Islet precursor cell (in vitro differentiated cells): ENCODE measurements at regions not wholly inside any gene's neighbourhood (a gene's known extent, or its start where the extent isn't known, plus 50 kb on each side); places are given as distances from the start of the nearest gene placed in this dataset.

Experiments
- DNase-seq: peaks from one replicate; pipeline ENCODE4 v3.0.0-alpha.2; 2018

DNA sequence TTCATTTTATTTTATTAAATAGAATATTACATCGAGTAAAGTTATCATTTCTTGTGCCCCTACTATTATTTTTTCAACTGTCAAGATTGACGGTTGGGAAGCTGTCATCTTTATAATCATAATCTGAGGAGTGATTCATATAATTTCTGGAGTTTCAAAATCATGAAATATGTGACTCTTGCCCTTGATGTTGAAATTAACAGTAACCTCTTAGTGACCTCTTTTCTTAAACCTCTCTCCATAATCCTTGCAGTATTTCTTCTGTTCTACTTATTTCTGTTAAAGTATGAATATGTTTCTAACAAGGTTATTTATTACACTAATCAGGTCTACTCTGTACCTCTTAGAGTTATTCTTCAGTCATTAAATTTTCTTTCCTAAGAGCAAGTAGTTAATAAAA is 663.8 kb downstream of the LIG4 start:
- no peak for DNase-seq

DNA sequence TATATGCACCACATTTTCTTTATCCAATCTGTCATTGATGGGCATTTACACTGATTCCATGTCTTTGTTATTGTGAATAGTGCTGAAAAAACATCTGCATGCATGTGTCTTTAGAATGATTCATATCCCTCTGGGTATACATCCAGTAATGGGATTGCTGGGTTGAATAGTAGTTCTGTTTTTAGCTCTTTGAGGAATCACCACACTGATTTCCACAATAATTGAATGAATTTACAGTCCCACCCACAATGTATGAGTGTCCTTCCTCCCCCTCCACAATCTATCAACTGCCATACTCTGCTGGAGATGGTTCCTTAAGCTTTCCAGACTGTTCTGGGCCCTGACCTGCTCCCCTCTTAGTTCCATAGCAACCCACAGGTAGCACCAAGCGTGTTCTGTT is 667.0 kb downstream of the LIG4 start:
- DNase-seq = no peak

DNA sequence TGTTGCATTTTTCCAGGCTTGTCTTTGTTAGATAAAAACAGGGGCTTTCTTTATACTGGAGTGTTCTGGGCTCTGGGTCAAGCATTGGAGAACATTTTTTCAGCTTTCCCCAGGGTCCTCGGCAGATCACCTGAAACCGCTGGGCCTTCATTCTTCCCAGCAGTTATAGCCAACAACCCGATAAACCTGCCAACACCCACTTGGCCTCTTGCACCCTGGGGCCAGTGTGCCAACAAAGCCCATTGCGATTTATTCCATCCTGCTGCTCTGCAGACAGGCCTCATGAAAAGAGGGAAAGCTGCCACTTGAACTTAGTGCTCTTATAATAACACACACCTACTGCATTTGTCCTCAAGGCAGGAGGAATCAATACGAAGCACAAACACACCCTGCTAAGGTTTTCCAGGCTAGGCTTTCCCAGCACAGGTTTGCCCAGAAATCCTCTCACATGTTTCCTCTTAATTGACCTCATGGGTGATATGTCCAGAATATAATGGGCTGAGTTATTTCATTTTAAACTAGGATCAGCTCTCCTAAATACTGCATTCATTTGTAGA is 669.3 kb downstream of the LIG4 start:
- no peak for DNase-seq

DNA sequence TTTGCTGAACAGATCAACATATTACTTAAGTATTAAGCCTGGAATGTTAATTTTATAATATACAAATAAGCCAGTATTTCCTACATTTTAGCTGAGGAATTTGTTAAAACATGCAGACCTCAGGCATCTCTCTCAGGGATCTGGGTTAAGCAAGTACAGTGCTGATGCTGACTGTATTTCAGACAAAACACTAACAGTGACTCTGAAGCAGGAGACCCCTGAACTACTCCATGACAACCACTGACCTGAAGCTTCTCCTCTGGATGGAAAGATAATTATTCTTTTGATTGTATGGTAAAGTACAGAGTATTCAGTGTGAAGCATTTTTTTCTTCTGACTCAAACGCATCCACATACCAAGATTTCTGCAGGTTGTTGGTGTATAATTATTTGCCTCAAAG is 680.8 kb downstream of the LIG4 start:
- DNase-seq = no peak

DNA sequence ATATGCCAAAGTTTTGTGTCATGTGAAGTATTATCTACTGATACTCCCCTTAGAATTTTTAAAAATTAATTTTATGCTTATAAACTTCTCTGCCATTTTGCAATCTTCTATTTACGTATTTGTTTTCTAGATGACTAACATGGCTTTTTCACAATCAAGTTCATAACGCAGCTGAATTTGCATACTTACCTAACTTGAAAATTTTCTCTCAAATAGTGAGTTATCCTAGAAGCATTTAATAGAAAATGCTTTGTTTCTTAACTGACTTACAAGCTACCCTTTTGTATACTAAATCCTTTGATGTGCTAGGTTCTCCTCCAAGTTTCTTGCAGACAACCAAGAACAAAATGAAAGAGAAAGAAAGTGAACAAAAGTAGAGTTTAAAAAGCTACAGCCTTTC is 683.5 kb downstream of the LIG4 start:
- DNase-seq = no peak

DNA sequence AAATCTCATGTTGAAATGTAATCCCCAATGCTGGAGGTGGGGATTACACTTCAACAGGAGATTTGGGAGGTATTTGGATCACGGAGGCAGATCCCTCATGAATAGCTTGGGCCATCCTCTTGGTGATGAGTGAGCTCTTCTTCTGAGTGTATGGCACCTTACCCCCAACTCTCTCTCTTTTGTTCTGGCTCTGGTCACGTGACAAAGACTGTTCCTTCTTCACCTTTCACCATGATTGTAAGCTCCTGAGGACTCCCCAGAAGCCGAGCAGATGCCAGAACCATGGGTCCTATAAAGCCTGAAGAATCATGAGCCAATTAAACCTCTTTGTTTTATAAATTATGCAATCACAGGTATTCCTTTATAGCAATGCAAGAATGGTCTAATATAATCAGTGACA is 684.2 kb downstream of the LIG4 start:
- no peak for DNase-seq

DNA sequence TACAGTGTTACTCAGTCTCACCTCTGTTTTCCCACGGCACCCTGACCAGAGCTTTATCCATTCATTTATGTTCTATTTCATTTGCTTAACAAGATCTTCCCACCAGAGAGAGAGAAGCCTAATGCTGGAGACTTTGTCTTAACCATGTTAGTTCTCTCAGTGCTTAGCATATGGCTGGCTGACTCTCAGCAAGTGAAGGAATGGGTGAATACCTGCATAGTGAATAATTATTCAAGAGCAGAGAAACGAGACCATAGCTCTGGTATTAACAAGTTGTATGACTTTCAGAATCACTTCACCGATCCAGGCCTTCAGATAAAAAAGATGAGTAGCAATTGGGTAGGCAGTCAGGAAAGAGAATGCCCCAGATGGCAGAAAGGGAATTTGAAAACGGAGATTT is 686.3 kb downstream of the LIG4 start:
- DNase-seq = no peak

DNA sequence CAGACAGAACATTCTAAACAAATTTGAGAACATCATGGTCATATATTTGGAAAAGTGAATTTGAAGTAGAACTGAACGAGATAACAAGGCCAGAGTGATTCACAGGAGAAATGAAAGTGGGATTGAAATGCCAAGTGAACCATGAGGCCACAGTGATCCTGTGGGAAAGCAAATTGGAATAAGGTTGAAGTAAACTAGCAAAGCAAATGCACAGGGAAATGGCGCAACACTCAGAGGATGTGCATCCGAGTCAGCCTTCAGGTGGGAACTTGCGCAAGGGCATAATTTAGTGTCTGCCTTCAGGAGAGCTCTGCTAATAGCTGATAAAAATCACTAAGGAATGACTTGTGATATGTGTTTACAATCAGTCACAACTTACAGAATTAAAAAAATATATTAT is 696.6 kb downstream of the LIG4 start:
- DNase-seq = no peak

DNA sequence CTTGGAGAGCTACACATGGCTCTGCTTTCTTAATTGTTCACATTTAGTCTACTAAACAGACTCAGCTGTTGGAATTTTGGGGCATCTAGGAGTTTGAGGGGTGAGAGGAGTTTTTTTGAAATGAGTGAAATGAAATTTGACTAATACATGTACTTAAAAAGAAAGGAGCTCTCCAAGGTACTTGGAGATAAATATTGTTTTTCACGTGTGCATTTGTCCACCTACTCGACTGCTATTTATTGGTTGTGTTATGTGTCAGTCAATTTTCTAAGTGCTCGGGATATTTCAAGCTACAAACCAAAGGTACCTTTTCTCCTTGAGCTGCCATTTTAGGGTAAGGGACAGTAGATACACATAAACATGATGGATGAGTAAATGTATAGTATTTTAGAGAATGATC is 697.0 kb downstream of the LIG4 start:
- no peak for DNase-seq

DNA sequence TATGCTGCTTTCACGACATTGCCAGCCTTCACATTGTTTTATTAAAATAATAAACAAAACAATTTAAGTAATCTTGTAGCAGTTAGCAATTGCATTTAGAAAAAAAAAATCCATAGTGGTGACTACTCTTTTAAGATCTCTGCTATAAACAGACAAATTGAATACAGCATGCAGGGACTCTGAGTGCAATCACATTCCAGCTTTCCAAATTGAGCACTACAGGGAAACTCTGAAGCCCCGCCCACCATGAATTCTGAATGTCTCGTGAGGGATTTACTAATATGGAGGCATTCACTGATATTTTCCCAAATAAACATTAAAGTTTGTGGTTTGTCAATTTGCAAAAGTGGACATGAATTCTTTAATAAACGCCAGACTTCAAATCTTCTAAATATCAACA is 698.8 kb downstream of the LIG4 start:
- DNase-seq = no peak

DNA sequence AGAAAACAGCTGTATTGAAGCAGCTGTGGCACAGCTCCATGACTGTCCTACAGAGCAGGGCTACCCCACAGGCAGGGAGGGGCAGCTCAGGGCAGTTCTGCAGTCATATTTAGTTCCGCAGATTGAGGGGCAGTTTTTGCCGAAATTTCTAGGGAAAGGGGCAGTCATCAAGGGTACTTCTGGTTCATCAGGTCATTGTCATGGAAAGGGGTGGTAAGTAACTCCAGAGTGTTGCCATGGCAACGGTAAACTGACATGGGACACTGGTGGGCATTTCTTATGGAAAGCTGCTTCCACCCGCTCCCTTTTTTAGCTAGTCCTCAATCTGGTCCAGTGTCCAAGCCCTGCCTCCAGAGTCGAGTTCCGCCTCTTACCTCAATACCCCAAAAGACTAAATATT is 702.8 kb downstream of the LIG4 start:
- no peak for DNase-seq

DNA sequence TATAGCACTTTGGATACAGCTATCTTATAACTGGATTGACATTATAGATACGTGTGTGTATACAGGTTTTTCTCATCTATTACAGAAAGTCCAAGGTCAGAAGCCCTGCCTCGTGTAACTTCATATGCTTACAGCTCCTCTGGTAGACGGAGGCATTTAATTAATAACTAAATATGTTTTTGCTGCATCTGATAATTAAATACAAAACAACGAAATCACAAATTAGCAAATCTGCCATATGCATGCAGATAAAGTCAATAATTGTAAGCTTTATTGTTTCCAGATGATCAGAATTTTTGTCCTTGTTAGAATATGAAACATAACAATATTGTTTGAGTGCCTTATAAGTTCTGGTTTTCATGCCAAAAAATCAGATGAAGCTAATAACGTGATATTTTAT is 717.7 kb downstream of the LIG4 start:
- no peak for DNase-seq

DNA sequence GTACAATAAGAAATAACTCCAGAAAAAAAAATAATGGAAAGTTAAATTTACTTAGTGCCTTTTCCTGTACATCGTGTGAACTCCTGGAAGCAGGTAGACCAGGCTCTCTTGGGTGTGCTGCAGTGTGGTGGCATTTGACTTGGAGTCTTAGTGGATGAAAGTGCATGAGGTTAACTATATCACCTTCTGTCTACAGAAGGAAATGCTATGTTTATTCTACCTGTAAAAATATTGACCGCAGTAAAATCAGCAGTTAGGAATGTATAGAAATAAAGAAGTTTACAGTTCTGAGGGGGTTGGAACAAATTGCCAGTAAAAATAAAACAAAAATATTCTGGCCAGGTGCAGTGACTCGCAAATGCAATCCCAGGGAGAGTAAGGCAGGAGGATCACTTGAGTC is 722.1 kb downstream of the LIG4 start:
- DNase-seq = no peak

DNA sequence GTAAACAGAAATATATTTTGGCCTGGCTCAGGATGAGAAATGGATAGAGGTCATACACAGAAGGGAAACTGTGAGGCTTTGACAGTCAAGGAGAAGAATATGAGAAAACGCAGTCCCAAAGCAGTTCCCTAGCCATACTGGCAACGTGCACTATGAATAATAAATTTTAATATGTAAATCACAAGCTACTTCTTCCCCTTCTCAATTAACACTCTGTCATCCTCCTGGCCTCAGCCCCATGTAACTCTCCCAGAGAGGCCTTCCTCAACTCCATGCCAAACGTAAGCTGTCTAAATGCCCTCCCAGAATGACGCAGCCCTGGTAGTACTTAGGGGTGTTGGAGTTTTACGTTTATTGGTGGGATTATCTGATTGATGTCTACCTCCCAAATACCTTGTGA is 732.6 kb downstream of the LIG4 start:
- DNase-seq = no peak

DNA sequence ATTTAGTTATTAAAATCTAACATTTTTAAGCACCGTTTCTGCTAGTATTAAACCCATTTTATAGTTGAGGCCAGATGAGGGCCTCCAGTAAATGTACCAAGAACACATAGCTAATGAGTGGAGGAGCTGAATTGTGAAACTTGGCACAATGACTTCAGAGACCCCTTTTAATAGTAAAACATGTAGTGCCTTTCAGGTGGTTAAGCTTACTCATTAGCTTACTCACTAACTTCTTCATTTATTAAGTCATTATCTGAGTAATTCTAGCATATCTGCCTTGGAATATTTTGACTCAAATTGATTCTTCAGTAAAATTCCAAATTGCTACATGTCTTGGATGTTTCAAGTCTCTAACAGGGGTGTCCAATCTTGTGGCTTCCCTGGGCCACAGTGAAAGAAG is 735.2 kb downstream of the LIG4 start:
- DNase-seq = no peak

DNA sequence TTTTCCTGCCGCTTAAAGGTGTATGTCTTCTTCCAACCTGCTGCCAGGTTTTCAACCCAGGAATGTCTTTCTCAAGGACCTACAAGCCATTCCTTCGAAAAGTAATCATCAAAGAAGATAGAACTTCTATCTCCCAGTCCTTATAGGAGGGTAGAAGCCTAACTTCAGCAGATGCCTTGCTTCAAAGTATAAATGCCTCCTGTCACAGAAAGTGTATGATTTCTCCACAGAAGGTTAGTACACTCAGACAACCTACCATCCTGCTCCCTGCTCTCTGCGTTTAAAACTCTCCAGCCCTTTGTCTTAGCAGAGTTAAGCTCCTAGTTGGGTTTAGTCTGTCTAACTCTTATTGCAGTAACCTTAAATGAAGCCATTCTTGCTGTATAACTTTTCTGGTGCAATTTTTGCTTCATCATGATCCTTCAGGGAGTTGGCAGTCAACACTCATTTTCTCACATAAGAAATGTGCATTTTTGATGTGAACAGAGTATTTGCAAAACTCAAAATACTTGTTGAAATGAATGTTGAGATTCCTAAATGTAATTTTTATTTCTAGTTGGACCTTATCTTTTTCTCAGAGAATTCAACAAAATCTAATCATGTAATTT is 737.5 kb downstream of the LIG4 start:
- no peak for DNase-seq

DNA sequence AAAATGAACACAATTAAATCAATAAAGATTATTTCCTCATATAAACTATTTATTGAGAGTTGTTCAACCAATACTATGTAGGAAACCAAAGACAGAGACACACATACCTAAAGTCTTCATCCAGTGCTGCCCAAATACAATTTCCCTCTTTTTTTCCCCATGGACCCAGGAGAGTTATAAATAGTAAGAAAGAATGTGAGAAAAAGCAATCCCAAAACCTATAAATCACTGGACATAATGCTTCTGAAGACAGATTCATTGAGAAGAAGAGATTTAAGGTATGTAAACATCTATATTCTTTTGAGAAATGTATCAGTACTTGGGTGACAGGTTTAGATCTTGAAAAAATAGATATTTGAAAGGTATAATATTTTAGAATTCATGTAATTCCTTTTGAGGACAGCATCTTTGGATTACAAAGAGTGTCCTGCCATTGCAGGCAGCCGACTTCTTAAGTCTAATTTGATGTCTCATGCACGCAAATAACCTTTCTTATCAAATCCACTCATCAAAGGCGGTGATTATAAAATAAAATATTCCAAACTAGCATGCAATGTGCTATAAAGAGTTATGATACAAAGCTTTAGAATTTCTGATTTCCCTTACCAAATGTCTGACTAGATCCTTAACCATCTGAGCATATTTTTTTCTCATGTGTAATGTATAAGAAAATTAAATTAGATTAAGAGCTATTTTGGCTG is 739.4 kb downstream of the LIG4 start:
- no peak for DNase-seq

DNA sequence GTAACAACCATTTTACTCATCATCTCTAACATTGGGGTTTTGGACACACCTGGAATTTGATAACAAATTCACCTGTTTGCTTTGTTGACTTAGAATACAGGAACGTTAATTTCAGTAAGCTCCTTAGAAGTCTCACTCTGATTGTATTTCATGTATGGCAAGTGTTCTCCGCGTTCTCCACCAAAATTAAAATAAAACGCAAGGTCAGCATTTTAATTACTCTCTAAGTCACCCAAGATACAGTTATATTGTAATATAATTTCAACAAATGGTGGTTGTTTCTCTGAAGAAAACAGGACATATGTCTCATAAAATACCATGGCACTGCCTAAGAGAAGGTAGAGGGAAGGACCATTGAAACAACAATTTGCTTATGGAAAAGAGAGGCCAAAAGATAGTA is 742.1 kb downstream of the LIG4 start:
- no peak for DNase-seq

DNA sequence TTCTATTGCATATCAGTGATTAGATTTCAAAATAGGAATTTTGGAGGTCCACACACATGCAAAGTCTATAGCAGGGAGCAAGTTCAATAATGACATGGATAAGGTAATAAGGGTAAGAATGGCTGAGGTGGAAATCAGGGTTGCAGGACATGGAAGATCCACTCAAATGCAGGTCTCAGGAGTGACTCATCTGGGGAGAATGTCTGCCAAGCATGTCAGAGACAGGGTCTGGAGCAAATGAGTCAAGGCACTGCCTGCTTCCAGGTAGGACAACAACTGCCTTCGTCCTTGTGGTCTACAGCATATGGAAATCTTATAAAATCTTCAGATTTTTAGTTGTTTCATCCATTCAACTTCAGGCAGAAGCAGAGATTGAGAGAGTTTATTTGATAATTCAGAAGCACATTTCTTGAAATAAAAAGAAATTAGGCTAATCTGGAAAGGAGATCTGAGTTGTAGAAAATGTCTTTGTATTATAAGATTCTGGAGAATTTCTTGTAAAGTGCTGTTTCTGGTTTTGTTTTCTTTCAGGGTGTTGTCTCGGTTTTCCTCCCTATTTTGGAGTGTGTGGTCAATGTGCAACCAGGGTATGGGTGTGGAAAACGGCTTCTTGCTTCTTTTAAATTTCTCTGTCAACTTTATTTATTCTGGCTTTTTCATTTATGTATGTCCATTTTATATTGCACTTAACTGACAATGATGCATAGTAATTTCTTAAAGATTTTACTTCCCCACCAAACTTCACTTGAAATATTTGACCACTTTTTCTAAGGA is 748.8 kb downstream of the LIG4 start:
- peak; percentile 94 for DNase-seq

DNA sequence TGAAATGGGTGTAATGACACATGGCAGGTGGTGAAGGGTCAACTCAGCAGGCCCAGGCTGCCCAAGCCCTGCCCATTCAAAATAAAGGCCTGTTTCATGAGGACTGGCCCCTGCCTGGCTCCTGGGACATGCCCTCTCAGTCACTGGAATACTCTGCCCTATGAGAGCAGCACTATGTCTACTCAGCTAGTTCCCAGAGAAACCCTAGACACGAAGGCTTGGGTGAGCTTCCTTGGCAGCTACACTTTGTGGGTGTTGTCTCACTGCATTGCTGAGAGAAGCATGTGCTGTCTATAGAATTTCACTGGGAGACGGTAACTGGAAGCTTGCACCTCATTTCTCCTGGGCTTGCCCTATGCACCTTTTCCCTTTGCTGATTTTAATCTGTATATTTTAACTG is 752.8 kb downstream of the LIG4 start:
- no peak for DNase-seq

DNA sequence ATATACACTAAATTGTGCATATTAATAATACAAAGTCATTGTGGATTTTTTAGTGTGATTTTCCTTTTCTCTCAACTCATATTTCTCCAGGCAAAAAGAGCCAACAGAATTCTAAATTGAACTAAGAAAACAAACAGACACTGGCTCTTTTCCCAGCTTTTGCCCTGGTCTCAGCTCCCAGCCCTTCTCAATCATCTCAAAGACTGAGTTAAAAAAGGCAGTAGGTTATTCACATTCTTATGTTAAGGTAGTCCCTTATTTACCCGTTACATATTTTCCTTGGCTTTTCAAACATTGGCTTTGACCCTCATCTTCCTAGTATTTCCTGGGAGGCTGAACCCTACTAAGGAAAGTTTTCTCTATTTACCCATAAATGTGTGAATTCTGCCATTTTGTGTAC is 753.6 kb downstream of the LIG4 start:
- DNase-seq = no peak

DNA sequence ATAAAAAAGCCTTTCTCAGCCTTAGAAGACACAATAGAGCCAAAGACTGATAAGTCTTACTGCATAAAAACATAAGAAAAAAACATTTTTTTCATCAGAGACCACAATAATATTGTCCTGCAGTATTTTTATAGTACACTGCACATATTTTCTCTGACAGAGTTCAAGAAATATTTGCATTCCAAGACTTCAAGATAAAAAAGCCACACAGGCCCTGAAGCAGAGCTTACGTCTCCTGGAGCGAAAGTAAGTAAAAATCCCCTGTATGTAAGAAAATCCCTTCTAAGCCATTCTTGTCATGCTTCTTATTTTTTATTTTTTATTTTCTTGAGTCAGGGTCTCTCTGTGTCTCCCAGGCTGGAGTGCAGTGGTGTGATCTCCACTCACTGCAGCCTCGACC is 755.9 kb downstream of the LIG4 start:
- DNase-seq = no peak

DNA sequence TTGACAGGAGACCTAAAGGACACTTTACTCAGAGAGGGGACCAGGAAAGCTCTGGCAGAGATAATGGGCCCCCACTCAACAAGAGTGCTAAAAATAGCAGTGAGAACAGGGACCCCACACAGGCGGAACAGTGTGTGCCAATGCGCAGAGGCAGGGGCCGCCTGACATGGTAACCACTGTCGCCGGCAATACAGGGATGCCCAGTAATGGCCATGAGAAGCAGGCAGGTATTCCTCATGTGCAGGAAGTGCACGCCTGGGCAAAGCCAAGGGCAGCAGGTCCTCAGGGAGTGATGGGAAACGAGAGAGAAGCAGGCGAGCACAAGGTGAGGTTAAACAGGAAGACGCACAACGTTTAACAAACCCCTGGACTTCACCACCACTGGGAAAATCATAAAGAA is 757.1 kb downstream of the LIG4 start:
- no peak for DNase-seq

DNA sequence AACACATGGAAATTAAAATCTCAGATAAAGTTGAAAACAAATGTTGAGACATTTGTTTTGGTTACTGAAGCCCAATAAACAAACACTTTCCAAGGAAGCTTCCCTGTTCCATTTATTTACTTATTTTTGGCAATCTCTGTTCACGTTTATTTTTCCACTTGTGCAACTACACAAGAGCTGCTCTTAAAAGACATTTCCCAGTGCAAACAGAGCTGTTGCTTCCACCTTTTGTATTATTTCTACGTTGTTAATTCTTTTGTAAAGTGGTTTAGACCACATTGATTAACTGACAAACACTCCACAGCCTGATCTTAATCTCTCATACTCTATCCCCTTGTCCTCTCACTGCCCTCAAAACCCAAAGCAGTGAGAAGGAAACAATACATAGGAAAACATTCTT is 757.6 kb downstream of the LIG4 start:
- DNase-seq = no peak
